H1 (cell line): ENCODE measurements at regions not wholly inside any gene's neighbourhood (a gene's known extent, or its start where the extent isn't known, plus 50 kb on each side); places are given as distances from the start of the nearest gene placed in this dataset.

Experiments
- CBX8 ChIP-seq: fragments of 300-800, 300-1000 bp; sonication (generic); IDR thresholded peaks from 2 replicates; pipeline ENCODE4 v1.7.1; 2016; ENCODE audit warnings: low read depth, low read length, borderline replicate concordance
- NRF1 ChIP-seq: IDR thresholded peaks from 2 replicates; pipeline ENCODE4 v1.6.1; 2011; ENCODE audit warnings: mild to moderate bottlenecking, low read depth, low read length, improper control_type of control experiment
- TAF7 ChIP-seq: optimal IDR thresholded peaks from 2 replicates; pipeline ENCODE3; 2011; ENCODE audit warnings: low read depth, mild to moderate bottlenecking, inconsistent platforms, low read length, moderate library complexity, borderline replicate concordance

DNA sequence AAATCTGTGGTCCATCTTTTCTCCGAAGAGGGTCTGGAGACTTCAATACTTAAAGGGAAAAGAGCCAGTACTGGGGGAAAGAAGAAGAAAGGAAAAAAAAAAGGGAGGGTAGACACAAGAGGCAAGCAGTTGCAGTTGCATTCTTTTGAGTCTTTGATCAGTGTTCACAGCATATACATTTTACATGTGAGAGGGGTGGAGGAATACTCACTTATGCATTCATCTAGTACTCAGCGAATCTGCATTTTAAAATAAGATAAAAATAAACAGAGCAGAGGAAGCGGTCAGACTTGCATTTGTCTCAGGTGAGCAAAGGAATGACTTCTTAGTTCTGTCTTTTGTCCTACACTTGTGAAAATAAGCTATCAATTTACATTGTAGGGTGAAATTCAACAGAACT lies 275.6 kb downstream of the SLC7A11 start (continued):
- TF ChIP-seq NRF1 (no peak), TAF7 (no peak), CBX8 (no peak)
